Trophoblast cell (in vitro differentiated cells and primary cell): ENCODE measurements at regions not wholly inside any gene's neighbourhood (a gene's known extent, or its start where the extent isn't known, plus 50 kb on each side); places are given as distances from the start of the nearest gene placed in this dataset.

Experiments
- DNase-seq, 2 donors: peaks; one replicate each; pipeline ENCODE4 v3.0.0-alpha.2; 2016
- H2AFZ ChIP-seq: 2 replicates; pipeline ENCODE4 v1.6.1; 2013; ENCODE audit warnings: low read length, moderate library complexity, mild to moderate bottlenecking; ENCODE audit not compliant: insufficient read depth, poor library complexity
- H2AK5ac ChIP-seq: 2 replicates; pipeline ENCODE4 v1.6.1; 2013; ENCODE audit warnings: mild to moderate bottlenecking, low read length
- H2BK120ac ChIP-seq: 2 replicates; pipeline ENCODE4 v1.6.1; 2013; ENCODE audit warnings: low read length, mild to moderate bottlenecking, moderate library complexity; ENCODE audit not compliant: insufficient read depth, poor library complexity
- H2BK12ac ChIP-seq: 2 replicates; pipeline ENCODE4 v1.6.1; 2013; ENCODE audit warnings: mild to moderate bottlenecking, low read length, moderate library complexity
- H2BK5ac ChIP-seq: 2 replicates; pipeline ENCODE4 v1.6.1; 2013; ENCODE audit warnings: low read length, low read depth, moderate library complexity, mild to moderate bottlenecking; ENCODE audit not compliant: poor library complexity
- H3K14ac ChIP-seq: 2 replicates; pipeline ENCODE4 v1.6.1; 2013; ENCODE audit warnings: mild to moderate bottlenecking, low read length
- H3K18ac ChIP-seq: 2 replicates; pipeline ENCODE4 v1.6.1; 2013; ENCODE audit warnings: mild to moderate bottlenecking, low read length
- H3K23ac ChIP-seq: 2 replicates; pipeline ENCODE4 v1.6.1; 2013; ENCODE audit warnings: low read length
- H3K27ac ChIP-seq: 2 replicates; pipeline ENCODE4 v1.5.1; 2013; ENCODE audit warnings: low read depth, mild to moderate bottlenecking, inconsistent platforms, low read length, moderate library complexity
- H3K27me3 ChIP-seq: 2 replicates; pipeline ENCODE4 v1.6.1; 2013; ENCODE audit warnings: inconsistent platforms, mild to moderate bottlenecking, low read length, moderate library complexity; ENCODE audit not compliant: insufficient read depth
- H3K36me3 ChIP-seq, 2 experiments: 1 replicate in 1 of 2; 2 replicates in 1 of 2; pipeline ENCODE4 v1.6.1; 2013; ENCODE audit warnings: low read length in 2 of 2, mild to moderate bottlenecking in 2 of 2, moderate library complexity in 1 of 2; ENCODE audit not compliant: insufficient read depth in 2 of 2, control insufficient read depth in 1 of 2
- H3K4ac ChIP-seq: 2 replicates; pipeline ENCODE4 v1.6.1; 2013; ENCODE audit warnings: low read depth, mild to moderate bottlenecking, low read length, moderate library complexity
- H3K4me1 ChIP-seq, 2 experiments: 1 replicate in 1 of 2; 2 replicates in 1 of 2; pipeline ENCODE4 v1.6.1; 2013; ENCODE audit warnings: low read length in 2 of 2, mild to moderate bottlenecking in 2 of 2, moderate library complexity in 1 of 2; ENCODE audit not compliant: insufficient read depth in 2 of 2, control insufficient read depth in 1 of 2
- H3K4me2 ChIP-seq: 2 replicates; pipeline ENCODE4 v1.6.1; 2013; ENCODE audit warnings: inconsistent platforms, mild to moderate bottlenecking, low read length, moderate library complexity
- H3K4me3 ChIP-seq: 2 replicates; pipeline ENCODE4 v1.5.1; 2013; ENCODE audit warnings: mild to moderate bottlenecking, low read depth, low read length, inconsistent platforms
- H3K79me1 ChIP-seq: one replicate; pipeline ENCODE4 v1.6.1; 2013; ENCODE audit warnings: low read length
- H3K79me2 ChIP-seq: 2 replicates; pipeline ENCODE4 v1.6.1; 2013; ENCODE audit warnings: low read length, mild to moderate bottlenecking; ENCODE audit not compliant: control insufficient read depth, insufficient read depth, poor library complexity
- H3K9ac ChIP-seq: 2 replicates; pipeline ENCODE4 v1.6.1; 2013; ENCODE audit warnings: mild to moderate bottlenecking, low read length
- H3K9me3 ChIP-seq: 2 replicates; pipeline ENCODE4 v1.6.1; 2013; ENCODE audit warnings: low read depth, mild to moderate bottlenecking, control low read depth, inconsistent platforms, low read length; ENCODE audit not compliant: insufficient read depth
- H4K12ac ChIP-seq: 2 replicates; pipeline ENCODE4 v1.6.1; 2013; ENCODE audit warnings: low read depth, mild to moderate bottlenecking, low read length, moderate library complexity
- H4K8ac ChIP-seq: 2 replicates; pipeline ENCODE4 v1.6.1; 2013; ENCODE audit warnings: low read depth, mild to moderate bottlenecking, low read length, moderate library complexity
- H4K91ac ChIP-seq: one replicate; pipeline ENCODE4 v1.6.1; 2013; ENCODE audit warnings: low read depth, mild to moderate bottlenecking, low read length, moderate library complexity
- whole genome bisulfite sequencing: extraction: QIAGEN DNeasy Blood & Tissue Kit; methylation state at CpG from one replicate; pipeline ENCODE4 v1.1.7; 2013; ENCODE audit warnings: missing lambda C conversion rate; ENCODE audit not compliant: insufficient read length, insufficient coverage; ENCODE audit errors: extremely low coverage; 5-methylcytosine and 5-hydroxymethylcytosine counted together

GRCh38 chr1:30368651-30369240 is 354.6 kb downstream of the MATN1 start:
- Histone ChIP-seq H3K9ac (no peak overlapping the region), H3K36me3 (no peaks in the 10 kb centered on the region), H2AFZ (no peak overlapping the region), H2BK12ac (no peak overlapping the region), H3K4me3 (no peak overlapping the region), H3K4me1 (no peaks in the 10 kb centered on the region), H3K18ac (no peak overlapping the region), H3K4me2 (no peak overlapping the region), H4K91ac (no peak overlapping the region), H3K4ac (no peak overlapping the region), H3K27ac (no peak overlapping the region), H4K12ac (no peak overlapping the region), H3K9me3 (no peaks in the 10 kb centered on the region), H3K79me1 (no peaks in the 10 kb centered on the region), H3K23ac (no peak overlapping the region), H2BK120ac (no peak overlapping the region), H2AK5ac (no peak overlapping the region), H3K14ac (no peak overlapping the region), H3K27me3 (no peaks in the 10 kb centered on the region), H2BK5ac (no peak overlapping the region), H3K79me2 (no peaks in the 10 kb centered on the region), H4K8ac (no peak overlapping the region)
- WGBS: no CpG with 5 or more reads among the region's 6 CpGs
- no peak for DNase-seq

GRCh38 chr1:30366911-30367310 is 356.5 kb downstream of the MATN1 start:
- Histone ChIP-seq H3K4me3 (no peak overlapping the region), H4K8ac (no peak overlapping the region), H3K9ac (no peak overlapping the region), H2AK5ac (no peak overlapping the region), H3K14ac (no peak overlapping the region), H4K12ac (no peak overlapping the region), H2BK120ac (no peak overlapping the region), H3K27me3 (no peaks in the 10 kb centered on the region), H3K18ac (no peak overlapping the region), H3K4ac (no peak overlapping the region), H3K23ac (no peak overlapping the region), H2AFZ (no peak overlapping the region), H3K9me3 (no peaks in the 10 kb centered on the region), H3K4me1 (no peaks in the 10 kb centered on the region), H3K36me3 (no peaks in the 10 kb centered on the region), H3K79me2 (no peaks in the 10 kb centered on the region), H3K27ac (no peak overlapping the region), H4K91ac (no peak overlapping the region), H3K4me2 (no peak overlapping the region), H2BK5ac (no peak overlapping the region), H3K79me1 (no peaks in the 10 kb centered on the region), H2BK12ac (no peak overlapping the region)
- no peak for DNase-seq
- WGBS: no CpG with 5 or more reads among the region's 5 CpGs

GRCh38 chr1:30366199-30366598 is 357.2 kb downstream of the MATN1 start:
- Histone ChIP-seq H3K36me3 (no peaks in the 10 kb centered on the region), H4K12ac (no peak overlapping the region), H3K4ac (no peak overlapping the region), H3K4me1 (no peaks in the 10 kb centered on the region), H2BK120ac (no peak overlapping the region), H4K8ac (no peak overlapping the region), H3K4me3 (no peak overlapping the region), H2BK5ac (no peak overlapping the region), H3K4me2 (no peak overlapping the region), H3K27me3 (no peaks in the 10 kb centered on the region), H2BK12ac (no peak overlapping the region), H2AFZ (no peak overlapping the region), H4K91ac (no peak overlapping the region), H2AK5ac (no peak overlapping the region), H3K14ac (no peak overlapping the region), H3K27ac (no peak overlapping the region), H3K18ac (no peak overlapping the region), H3K79me1 (no peaks in the 10 kb centered on the region), H3K79me2 (no peaks in the 10 kb centered on the region), H3K9me3 (no peaks in the 10 kb centered on the region), H3K23ac (no peak overlapping the region), H3K9ac (no peak overlapping the region)
- WGBS: no CpG with 5 or more reads among the region's 4 CpGs
- DNase-seq: no peak

- no peak overlapping the region for H4K12ac ChIP-seq
- no CpG with 5 or more reads among the region's 3 CpGs for WGBS
- no peak overlapping the region for H3K14ac ChIP-seq
Observed at GRCh38 chr1:30365596-30365995, 357.8 kb downstream of the MATN1 start.

More at GRCh38 chr1:30365596-30365995, 357.8 kb downstream of the MATN1 start:
- H3K23ac ChIP-seq: no peak overlapping the region
- no peaks in the 10 kb centered on the region for H3K36me3 ChIP-seq
- no peak overlapping the region for H2BK120ac ChIP-seq
- no peaks in the 10 kb centered on the region for H3K79me2 ChIP-seq
- H2AFZ ChIP-seq: no peak overlapping the region
- H2AK5ac ChIP-seq: no peak overlapping the region
- no peaks in the 10 kb centered on the region for H3K4me1 ChIP-seq
- H2BK12ac ChIP-seq: no peak overlapping the region
- no peak for DNase-seq
- H3K9ac ChIP-seq: no peak overlapping the region
- H3K27me3 ChIP-seq: no peaks in the 10 kb centered on the region
- no peak overlapping the region for H3K4me2 ChIP-seq
- no peak overlapping the region for H4K8ac ChIP-seq
- no peaks in the 10 kb centered on the region for H3K79me1 ChIP-seq
- no peak overlapping the region for H2BK5ac ChIP-seq
- H4K91ac ChIP-seq: no peak overlapping the region
- H3K9me3 ChIP-seq: no peaks in the 10 kb centered on the region
- H3K4ac ChIP-seq: no peak overlapping the region
- no peak overlapping the region for H3K27ac ChIP-seq
- H3K4me3 ChIP-seq: no peak overlapping the region
- H3K18ac ChIP-seq: no peak overlapping the region
